Middle frontal gyrus (tissue), 1 donor: ENCODE measurements at regions not wholly inside any gene's neighbourhood (a gene's known extent, or its start where the extent isn't known, plus 50 kb on each side); places are given as distances from the start of the nearest gene placed in this dataset.

Experiments used
- DNase-seq: peaks from one replicate; pipeline ENCODE4 v3.0.0-alpha.2; 2015; ENCODE audit warnings: low spot score; ENCODE audit errors: extremely low spot score

DNA sequence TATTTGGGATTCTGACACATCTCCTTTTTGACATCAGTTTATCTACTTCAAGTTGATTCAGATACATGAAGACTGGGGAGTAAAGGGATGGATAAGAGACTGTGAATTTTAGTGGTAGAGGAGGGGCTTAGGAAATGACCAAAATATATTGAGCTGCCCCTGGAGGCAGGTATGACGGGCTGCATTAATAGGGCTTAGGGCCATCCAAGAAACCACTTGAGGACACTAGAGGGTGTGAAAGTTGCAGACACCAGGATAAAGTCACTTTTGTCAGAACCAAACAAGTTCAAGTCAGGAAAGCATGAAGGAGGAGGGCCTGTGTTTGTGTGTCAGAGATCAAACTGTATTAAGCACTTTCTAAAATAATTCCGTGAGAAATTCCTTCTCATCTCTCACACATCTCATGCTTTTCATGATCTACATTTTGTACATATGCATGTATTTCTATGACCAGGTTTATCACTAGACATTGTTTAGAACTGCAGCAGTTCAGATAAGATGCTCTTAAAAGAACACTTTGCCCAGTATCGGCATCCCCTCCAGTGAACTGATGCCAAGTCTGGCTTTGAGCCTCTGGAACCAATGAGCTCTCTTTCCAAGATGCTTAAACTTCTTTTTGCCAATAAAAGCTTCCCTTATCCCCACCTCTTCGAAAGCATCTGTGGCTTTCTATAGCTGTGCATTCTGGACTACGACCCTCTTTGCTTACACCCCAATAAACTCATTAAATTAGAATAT lies 136.9 kb downstream of the SLC38A1 start:
- no peak for DNase-seq

DNA sequence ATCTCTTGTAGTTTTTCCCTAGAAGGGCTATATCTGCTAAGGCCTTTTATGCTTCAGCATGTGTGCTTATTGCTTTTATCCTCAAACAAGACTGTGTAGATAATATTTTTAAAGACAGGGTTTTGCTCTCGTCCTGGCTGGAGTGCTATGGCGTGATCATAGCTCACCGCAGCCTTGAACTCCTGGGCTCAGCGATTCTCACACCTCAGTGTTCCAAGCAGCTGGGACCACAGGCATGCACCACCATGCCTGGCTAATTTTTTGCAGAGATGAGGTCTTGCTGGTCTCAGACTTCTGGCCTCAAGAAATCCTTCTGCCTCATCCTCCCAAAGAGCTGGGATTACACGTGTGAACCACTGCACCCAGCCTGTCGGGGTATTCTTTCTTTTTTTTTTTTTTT lies 137.3 kb upstream of the SCAF11 start:
- DNase-seq: no peak

DNA sequence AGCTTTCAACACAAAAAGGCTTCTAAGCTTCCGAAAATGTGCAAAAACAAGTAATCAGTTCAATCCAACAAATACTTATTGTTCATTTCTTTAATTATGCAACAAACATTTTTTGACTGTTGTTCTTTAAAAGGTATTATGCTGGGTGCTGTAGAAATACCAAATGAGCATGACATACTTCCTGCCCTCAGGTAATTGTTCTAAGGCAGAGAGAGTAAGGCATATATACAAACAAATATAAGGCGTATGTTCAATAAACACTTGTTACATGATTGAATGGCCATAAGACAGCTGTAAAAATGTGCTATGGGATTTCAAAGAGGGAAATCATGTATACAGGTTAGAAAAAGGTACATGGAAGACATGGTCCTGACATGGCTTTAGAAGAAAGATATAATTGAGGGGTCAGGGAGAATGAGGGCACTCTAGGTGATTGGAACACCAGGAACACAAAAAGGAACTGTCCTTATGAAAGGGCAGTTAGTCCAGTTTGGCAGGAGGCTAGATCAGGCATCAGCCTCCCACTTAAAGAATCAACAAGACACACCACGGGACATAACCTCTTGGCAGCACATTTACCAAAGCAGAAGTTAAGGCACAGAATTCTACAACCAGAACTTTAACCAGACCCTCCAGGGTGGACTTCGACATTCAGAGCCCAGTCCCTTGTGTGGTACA lies 135.8 kb upstream of the SCAF11 start:
- no peak for DNase-seq

DNA sequence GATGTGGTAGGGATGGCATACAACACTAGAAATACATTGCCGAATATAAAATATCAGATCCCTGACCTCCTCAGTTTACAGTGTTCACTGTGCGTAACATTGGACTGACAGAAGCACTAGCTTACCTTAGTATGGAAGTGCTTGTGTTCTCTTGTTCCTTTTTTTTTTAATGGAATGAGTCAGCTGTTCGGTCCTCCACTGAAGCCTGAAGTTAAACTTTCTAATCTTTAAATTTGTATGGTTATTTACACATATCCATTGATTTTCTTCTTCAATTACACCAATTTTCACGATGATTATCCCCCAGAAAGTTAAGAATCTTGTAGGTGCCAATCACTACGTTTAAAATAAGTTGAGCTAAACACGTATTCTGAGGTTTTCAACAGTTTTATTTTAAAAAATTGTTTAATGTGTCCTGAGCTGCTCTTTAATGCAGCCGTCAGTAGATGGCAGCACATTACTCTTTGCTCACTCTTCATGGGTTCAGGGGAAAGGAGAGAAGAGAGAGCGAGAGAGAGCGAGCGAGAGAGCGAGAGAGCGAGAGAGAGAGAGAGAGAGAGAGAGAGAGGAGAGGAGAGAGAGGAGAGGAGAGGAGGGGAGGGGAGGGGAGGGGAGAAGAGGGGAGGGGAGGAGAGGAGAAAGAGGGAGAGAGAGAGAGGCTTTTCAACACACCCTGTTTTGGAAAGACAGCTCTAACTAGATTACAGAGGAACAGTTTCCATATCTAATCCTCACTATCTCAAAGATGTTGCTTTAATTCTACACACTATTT lies 134.7 kb upstream of the SCAF11 start:
- peak; percentile 87 for DNase-seq

DNA sequence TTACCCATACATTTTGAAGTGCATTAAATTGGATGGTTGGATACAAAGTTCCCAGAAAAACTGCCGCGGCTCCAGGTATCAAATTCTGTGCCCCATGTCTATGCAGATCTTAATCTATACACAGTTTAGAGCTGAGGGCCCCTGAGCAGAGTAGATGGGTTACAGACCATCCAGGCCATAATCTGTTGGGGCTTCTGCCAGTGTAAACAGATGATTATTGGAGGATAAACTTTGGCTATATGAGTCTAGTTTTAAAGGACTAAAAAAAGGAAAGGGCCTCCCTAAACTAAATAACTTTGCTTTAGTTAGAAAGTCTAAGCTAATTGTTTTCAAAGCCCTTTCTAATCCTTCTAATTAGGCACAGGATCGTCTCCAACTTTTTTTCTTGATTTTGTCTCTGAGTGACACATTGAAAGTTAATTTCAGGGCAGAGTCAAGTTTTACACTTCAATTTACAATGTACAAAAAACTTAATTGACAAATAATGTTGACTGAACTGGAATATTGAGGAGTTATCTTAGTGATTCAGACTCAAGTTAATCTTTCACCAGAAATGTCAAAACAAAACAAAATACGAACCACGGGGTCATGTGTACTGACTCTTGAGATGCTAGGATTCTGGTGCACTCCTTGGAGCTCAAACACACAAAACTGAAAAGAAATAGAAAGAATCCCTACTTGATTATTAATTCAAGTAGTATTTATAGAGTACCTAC lies 133.9 kb upstream of the SCAF11 start:
- DNase-seq: no peak

DNA sequence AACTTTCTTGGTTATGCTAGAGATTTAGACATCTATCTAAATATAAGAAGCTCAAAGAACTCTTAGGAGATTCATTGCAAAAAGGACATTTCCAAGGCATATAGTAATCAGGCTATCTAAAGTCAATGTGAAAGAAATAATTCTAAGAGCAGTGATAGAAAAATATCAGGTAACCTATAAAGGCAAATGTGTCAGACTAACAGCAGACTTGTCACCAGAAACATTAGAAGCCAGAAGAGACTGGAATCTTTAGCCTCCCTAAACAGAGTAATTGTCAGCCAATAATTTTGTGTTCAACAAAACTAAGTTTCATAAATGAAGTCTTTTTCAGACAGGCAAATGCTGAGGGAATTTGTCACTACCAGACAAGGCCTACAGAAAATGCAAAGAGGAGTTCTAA lies 122.0 kb upstream of the SCAF11 start:
- DNase-seq: no peak

DNA sequence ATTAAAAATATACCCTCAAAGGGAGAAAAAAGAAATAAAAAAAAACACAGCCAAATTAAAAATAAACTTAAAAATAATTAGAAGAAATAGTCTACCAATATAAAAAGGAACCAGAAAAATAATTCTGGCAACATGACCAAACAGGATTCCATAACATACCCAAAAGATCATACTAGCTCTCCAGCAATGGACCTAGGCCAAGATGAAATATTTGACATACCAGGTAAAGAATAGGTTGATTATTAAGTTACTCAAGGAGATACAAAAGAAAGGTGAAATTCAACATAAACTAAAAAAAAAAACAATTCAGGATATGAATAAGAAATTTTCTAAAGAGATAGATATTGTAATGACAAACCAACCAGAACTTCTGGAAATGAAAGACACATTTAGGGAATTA lies 121.3 kb upstream of the SCAF11 start:
- DNase-seq: no peak

DNA sequence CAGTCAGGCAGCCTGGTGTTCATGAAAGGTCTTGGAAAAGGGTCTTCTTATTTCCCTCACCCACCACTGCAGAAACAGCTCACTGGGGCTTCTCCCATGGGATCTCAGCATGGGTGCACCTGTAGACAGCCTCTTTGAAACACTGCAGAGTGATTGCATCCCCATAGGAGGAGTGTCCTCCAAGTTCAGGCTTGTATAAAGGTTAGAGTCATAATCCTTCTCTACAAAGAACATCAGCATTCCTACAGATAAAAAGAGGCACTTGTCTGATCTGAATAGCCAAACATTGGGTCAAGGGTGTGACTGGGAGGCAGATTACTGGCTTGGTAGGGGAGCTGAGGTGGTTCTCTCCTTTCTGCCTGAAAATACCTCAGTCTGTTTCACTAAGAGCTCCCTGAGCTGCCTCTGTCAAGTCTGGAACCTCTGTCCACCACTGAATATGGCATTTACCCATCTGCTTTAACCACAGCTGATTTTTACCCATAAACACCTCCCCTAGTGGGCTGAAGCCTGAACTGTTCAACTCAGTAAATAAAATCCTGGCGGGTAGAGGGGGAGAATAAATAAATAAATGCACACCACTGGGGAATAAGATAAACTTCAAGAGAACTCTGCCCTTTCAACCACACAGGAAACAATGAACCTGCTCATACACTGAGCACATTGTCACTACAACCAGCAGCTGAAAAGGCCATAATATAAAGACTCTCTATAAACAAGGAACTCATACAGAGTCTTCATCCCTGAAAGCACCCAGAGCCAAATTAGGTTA lies 120.7 kb upstream of the SCAF11 start:
- DNase-seq: no peak

DNA sequence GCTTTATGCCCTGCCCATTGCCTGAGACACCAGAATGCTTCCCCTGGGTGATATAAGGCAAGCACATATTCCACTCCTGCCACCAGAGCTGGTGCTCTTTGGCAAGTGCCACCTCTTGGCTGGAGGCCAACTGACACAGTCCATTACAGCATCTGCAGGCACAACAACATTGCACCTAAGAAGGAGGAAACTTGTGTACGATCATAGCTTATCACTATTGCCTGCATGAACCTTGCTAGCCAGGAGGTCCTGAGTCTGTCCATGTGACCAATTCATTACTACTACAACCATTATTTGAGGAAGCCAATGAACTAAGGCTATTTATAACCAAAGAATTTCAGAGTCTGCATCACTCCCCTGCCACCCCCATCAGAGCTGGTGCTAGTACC lies 119.8 kb upstream of the SCAF11 start:
- no peak for DNase-seq

DNA sequence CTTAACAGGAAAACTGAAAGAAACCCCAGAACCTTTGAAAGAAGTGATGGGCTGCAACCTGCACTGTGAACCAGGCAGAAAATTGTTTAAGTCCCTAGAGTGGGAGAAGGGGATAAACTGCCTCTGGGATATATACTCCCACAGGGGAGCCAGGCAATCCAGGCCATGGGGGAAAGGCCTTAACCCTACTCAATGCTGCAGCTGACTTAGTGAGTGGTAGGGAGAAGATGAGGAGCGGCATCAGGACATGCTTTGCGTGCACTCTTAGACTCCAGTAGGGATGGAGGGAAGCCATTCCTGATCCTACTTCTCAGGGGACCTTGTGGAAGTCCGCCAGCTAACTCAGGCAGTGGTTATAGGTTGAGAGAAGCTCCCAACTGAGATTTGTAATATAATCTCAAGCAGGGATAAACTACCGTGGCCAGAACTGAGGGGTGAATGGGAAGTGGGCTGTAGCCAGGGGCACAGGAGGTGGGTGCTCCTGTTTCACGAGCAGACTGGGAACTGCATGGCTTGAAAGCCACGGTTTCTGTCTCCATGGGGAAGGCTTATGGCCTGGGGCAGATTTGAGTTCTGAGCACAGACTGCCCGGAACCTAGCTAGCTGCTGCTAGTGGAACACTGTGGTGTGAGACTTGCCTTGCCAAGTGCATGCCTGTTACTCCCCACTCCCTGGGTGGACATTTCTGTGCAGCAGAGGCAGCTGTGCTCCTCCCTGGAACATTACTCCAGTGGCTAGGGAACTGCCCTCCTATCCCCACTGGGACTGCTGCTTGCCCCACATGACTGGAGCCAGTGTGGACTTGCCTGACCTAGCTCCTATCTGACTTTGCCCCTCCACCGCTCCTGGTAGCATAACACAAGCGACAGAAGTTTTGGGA lies 119.2 kb upstream of the SCAF11 start:
- DNase-seq: no peak

DNA sequence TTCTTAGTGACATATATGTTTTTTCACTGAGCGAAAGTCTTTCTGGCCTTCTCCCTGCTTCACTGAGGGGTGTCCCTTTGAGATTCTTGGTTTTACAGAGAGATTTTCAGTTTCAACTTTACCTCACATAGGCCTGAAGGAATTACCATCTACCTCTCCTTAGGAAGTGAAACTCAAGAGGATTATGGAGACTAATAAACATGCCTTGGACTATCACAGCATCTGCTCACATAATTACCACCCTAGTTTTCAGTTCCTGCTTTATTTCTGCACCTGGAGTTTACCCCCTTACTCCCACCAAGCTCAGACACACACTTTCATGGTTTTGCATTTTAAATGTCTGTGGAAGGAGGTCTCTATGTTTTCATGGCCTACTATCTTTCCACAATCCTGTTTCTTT lies 118.3 kb upstream of the SCAF11 start:
- DNase-seq: no peak

DNA sequence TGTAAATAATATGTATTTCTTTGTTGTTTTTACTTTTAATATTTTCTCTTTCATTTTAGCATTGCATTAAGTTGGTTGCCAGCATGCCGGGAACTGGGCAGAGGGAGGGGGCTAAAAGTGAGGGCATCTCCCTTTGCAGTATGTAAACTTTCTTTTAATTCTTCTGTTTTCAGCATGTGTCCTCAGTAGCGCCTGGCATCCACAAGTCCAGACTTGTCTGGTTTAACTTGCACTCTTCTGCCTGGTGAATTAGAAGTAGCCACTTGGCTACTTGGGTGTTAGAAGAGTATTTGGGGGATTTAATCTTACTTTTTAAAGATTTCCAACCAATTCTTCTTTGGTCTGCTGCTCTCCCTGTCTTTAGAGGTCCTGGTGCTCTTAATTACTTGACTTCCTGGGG lies 117.2 kb upstream of the SCAF11 start:
- DNase-seq: no peak

DNA sequence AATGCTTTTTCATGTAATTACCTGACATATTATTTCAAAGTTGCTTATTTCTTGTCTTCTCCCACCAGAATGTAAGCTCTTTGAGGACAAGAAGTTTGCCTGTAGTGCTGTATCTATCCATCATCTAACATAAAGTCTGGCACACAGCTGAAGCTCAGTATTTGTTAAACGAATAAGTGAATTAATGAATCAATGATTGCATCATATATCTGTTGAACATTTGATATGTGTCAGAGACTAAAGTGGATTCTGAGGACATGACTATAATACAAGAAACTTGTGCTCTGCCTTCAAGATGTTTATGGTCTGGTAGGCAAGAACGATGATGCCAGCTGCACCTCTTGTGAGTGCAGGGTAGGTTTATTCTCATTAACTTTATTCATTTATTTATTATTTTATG lies 115.4 kb upstream of the SCAF11 start:
- no peak for DNase-seq

DNA sequence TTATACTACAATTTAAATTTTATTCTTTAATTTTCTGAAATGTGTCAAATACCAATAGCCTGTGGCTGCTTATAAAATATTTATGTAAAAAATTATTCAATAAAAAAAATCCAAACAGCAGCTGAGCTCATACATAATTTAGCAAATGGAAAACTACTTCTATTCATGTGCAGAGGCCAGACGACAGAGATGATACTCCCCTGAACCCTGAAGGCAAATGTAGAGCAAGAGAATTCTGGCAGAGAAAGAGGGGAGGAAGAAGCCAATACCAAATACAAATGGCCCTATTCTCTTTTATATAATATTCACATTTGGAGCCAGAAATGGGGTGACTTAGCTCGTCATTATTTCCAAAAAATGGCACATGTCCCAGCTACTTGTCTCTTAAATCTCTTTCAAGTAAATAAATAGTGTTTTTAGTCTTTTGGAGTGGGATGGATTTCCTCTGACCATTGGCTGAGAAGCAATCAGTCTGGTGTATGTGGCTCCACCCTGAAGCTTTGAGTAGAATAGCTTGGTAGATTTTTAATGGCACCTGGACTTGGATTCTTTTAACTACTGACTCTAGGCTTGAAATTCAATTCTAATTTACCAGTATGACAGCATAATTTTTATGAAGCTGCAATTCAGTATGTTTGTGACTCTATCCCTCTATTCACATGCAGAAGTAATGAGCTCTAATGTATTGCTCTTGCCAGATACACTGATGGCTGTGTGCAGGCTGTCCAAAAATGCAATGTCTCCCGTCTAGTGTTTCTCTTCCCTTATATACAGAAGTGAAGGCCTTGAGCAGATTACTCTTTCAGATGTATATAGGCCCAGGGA lies 113.4 kb upstream of the SCAF11 start:
- DNase-seq: no peak

DNA sequence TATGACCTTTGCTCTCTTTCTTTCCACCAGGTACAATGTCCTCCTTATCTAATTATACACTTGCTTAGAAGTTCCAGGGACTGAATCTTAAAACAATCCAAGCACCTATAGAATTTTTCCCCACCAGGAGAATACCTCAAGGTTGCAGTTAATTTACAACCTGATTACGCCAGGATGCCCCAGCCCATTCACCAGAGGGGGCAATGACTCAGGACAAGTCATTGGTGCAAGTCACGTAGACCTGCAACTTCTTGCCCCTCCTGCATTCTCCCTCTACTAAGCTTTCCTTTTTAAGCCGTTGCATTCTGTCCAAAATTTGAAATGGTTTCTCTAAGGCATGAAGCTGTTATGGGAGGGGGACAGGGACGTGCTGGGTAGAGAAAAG lies 111.1 kb upstream of the SCAF11 start:
- DNase-seq: no peak

DNA sequence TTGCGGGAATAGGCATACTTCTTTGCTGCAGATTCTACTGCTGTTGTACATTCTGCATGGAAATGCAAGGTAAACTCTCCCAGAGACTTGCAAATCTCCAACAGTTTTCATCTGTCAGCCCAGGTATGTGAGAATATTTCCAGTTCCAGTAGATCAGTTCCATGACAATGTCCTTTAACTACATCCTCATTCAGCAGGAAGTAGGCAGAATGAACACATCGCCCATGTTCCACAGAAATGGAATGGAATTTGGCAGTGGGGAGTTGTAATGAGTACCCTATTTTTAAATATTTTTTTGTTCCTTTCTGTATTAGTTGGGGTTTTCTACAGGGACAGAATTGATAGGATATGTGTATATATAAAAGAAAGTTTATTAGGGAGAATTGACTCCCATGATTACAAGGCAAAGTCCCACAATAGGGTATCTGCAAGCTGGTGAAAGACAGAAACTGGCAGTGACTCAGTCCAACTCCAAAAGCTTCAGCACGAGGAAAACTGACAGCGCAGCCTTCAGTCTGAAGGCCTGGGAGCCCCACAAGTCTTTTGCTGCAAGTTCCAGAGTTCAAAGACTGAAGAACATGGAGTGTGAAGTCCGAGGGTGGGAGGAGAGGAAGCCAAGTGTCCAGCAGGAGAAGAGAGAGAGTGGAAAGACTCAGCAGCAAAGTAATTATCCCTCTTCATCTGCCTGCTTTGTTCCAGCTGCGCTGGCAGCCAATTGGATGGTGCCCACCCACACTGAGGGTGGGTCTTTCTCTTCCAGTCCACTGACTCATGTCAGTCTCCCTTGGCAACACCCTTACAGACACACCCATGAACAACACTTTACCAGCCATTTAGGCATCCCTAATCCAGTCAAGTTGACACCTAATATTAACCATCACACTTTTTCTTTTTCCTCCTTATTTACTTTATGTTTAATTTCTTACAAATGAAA lies 110.4 kb upstream of the SCAF11 start:
- DNase-seq: no peak

DNA sequence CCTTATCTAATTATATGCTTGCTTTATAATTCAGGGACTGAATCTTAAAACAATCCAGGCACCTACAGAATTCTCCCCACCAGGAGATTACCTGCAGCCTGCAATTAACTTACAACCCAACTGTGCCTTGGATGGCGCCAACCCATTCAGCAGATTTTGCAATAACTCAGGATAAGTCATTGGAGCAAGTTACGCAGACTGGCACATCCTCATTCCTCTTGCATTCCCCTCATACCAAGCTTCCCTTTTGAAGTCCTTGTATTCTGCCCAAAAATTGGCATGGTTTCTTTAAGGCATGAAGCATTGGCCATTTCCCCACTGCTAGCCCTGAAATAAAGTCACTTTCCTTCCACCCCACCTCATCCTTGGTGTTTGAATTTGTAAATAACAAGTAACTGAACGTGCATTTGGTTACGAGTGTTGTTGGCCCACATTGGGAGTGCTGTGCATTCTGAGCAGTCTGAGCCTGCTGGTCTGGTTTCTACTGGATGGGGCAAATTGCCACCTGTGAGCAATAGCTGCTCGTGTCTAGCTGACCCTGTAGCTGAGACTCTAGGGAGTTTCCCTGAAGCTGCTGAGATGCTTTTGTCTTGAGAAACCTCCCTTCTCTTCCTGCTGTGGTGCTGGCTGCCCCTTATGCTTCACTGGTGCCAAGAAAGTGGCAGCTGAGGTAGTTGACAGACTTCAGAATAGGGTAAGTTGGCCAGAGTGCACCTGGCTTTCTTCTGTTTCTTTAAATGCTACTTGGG lies 99.2 kb upstream of the SCAF11 start:
- DNase-seq: no peak
